ENCODE measurements at regions not wholly inside any gene's neighbourhood (a gene's known extent, or its start where the extent isn't known, plus 50 kb on each side); places are given as distances from the start of the nearest gene placed in this dataset.

GRCh38 chr4:96112631-96113030 is 272.7 kb downstream of the PDHA2 start (continued):
- TF ChIP-seq REST (IDR thresholded peaks at IDR 0.05; ENCODE audit: unreplicated experiment) = no peak
- no peak for TF ChIP-seq STAT1 (IDR thresholded peaks at IDR 0.05; ENCODE audit: unreplicated experiment)
- no peak for TF ChIP-seq EZH2phosphoT487 (IDR thresholded peaks at IDR 0.05; ENCODE audit: unreplicated experiment)
- TF ChIP-seq POLR2AphosphoS5 (IDR thresholded peaks at IDR 0.05; ENCODE audit: low read depth) = no peak
- no peak for TF ChIP-seq EZH2 (IDR thresholded peaks at IDR 0.05; ENCODE audit: low read depth, unreplicated experiment)
- TF ChIP-seq ETS1 (IDR thresholded peaks at IDR 0.05) = no peak

GRCh38 chr4:96120206-96120605 is 280.3 kb downstream of the PDHA2 start:
- Histone ChIP-seq H3K27ac (ENCODE audit: low read depth) (no peak overlapping the region), H2AFZ (no peak overlapping the region), H3K36me3 (ENCODE audit: insufficient read depth) (no peaks in the 10 kb centered on the region), H3F3A (replicated peaks; ENCODE audit: low read depth) (no peaks in the 10 kb centered on the region), H3K4me2 (no peak overlapping the region), H3K79me2 (replicated peaks; ENCODE audit: insufficient read depth) (no peaks in the 10 kb centered on the region), H3K4me3 (no peak overlapping the region), H4K20me1 (replicated peaks; ENCODE audit: insufficient read depth) (no peaks in the 10 kb centered on the region), H3K27me3 (ENCODE audit: insufficient read depth) (no peaks in the 10 kb centered on the region), H3K4me1 (ENCODE audit: insufficient read depth) (no peaks in the 10 kb centered on the region), H3K9me2 (ENCODE audit: insufficient read depth) (no peaks in the 10 kb centered on the region; the same call in 1 of the 2 replicates)
- no peak overlapping the region for H3K4me3 Mint-ChIP-seq
- H3K27ac Mint-ChIP-seq = no peak overlapping the region
- no peaks in the 10 kb centered on the region for H3K27me3 Mint-ChIP-seq (ENCODE audit: insufficient read depth, low read depth, poor library complexity)
- ATAC-seq = no peak
- H3K4me1 Mint-ChIP-seq = no peaks in the 10 kb centered on the region
- H3K36me3 Mint-ChIP-seq (ENCODE audit: low read depth) = peaks cover 6% of the 10 kb centered on the region; the same call in 1 of the 3 replicates
- peaks cover 3% of the 10 kb centered on the region; the same call in 1 of the 3 replicates for H3K9me3 Mint-ChIP-seq
- DNase-seq (ENCODE audit: low spot score) = no peak
- no peak for TF ChIP-seq NANOG (IDR thresholded peaks at IDR 0.05; ENCODE audit: borderline replicate concordance)
- no peak for TF ChIP-seq REST (IDR thresholded peaks at IDR 0.05; ENCODE audit: unreplicated experiment)
- no peak for TF ChIP-seq ZNF462 (CRISPR knock-in tag; IDR thresholded peaks at IDR 0.05)
- TF ChIP-seq ZNF331 (CRISPR knock-in tag; IDR thresholded peaks at IDR 0.05; ENCODE audit: low read depth) = no peak
- TF ChIP-seq STAT1 (IDR thresholded peaks at IDR 0.05; ENCODE audit: unreplicated experiment) = no peak
- no peak for TF ChIP-seq ETS1 (IDR thresholded peaks at IDR 0.05)

Data from GM23338 (cell line).